Spleen (tissue), 11 donors: ENCODE measurements at regions not wholly inside any gene's neighbourhood (a gene's known extent, or its start where the extent isn't known, plus 50 kb on each side); places are given as distances from the start of the nearest gene placed in this dataset.

Experiments used
- DNase-seq: peaks from one replicate; pipeline ENCODE4 v3.0.0-alpha.2; 2020
- H3K27ac ChIP-seq, 8 donors: fragments of 200-600 bp; sonication (generic) in 7 of 8; 1 replicate in 4 of 8; 2 replicates in 4 of 8; pipeline versions ENCODE4 v1.5.0 to v1.8.0; 2016 to 2021; ENCODE audit warnings: inconsistent platforms in 4 of 8, mild to moderate bottlenecking in 4 of 8, moderate library complexity in 1 of 8
- H3K27me3 ChIP-seq, 7 donors: fragments of 200-600 bp; sonication (generic) in 6 of 7; replicated peaks in 1 of 7; 1 replicate in 4 of 7; 2 replicates in 3 of 7; pipeline versions ENCODE4 v1.5.0 to v1.8.0; 2016 to 2021; ENCODE audit warnings: inconsistent platforms in 3 of 7, mild to moderate bottlenecking in 1 of 7
- H3K36me3 ChIP-seq, 6 donors: fragments of 200-600 bp; sonication (generic) in 5 of 6; 1 replicate in 4 of 6; 2 replicates in 2 of 6; pipeline versions ENCODE4 v1.5.0 to v1.8.0; 2016 to 2021; ENCODE audit warnings: inconsistent platforms in 2 of 6
- H3K4me1 ChIP-seq, 6 donors: fragments of 200-600 bp; sonication (generic) in 5 of 6; 1 replicate in 3 of 6; 2 replicates in 3 of 6; pipeline versions ENCODE4 v1.5.0 to v1.8.0; 2016 to 2021; ENCODE audit warnings: inconsistent platforms in 3 of 6
- H3K4me3 ChIP-seq, 8 donors: fragments of 200-600 bp; sonication (generic) in 7 of 8; 1 replicate in 4 of 8; 2 replicates in 4 of 8; pipeline versions ENCODE4 v1.5.0 to v1.8.0; 2016 to 2021; ENCODE audit warnings: inconsistent platforms in 4 of 8, mild to moderate bottlenecking in 4 of 8, moderate library complexity in 2 of 8
- H3K9me3 ChIP-seq, 8 donors: fragments of 200-600 bp; sonication (generic) in 7 of 8; 1 replicate in 4 of 8; 2 replicates in 4 of 8; pipeline versions ENCODE4 v1.5.0 to v1.8.0; 2016 to 2021; ENCODE audit warnings: inconsistent platforms in 4 of 8
- CTCF ChIP-seq, 11 experiments: fragments of 200-600 bp in 7 of 11; fragments of 450-650 bp in 4 of 11; sonication (generic) in 4 of 11; IDR thresholded peaks in 8 of 11; conservative IDR thresholded peaks in 3 of 11; 1 replicate in 7 of 11; 2 replicates in 4 of 11; pipeline versions ENCODE4 v1.4.0 to v1.8.0; 2016 to 2021; ENCODE audit warnings: antibody characterized with exemption in 11 of 11, inconsistent platforms in 4 of 11, mild to moderate bottlenecking in 1 of 11
- POLR2A ChIP-seq, 3 donors: fragments of 450-650 bp; IDR thresholded peaks; one replicate each; pipeline ENCODE4 v1.5.1; 2017; ENCODE audit warnings: antibody characterized with exemption in 3 of 3, mild to moderate bottlenecking in 1 of 3
- POLR2AphosphoS5 ChIP-seq, 3 donors: sonication (generic); formaldehyde crosslinking; IDR thresholded peaks; one replicate each; pipeline ENCODE4 v1.5.1; 2017; ENCODE audit warnings: antibody characterized with exemption in 3 of 3
- WGBS, 5 donors: extraction: QIAGEN DNeasy Blood & Tissue Kit in 3 of 5; methylation state at CpG; one replicate each; pipeline versions ENCODE4 v1.1.5 to v1.1.7; 2013 to 2018; 5-methylcytosine and 5-hydroxymethylcytosine counted together
- intact Hi-C: fragments of 100-400 bp; cut with DNase I; formaldehyde crosslinking; loops from one replicate; pipeline ENCODE4 v1.15.0; 2023; ENCODE audit warnings: low total_unique reads
- donor health status: healthy with polysubstance abuse.
- donor health status: DM: no; HTN: no; CAD: no; lungs with moderate emphysema.
- donor health status: DM: no; HTN: no; CAD: no.
- donor health status: Bipolar disorder and iron deficiency.
- donor health status: healthy.
- donor health status: DM: no; HTN: no; CAD: no.
- donor health status: DM: yes; HTN: yes; CAD: no.

- intact Hi-C loops: no loop called here
- no peaks in the 10 kb centered on the region for H3K27me3 ChIP-seq
These were observed 77.0 kb upstream of the ZSWIM6 start for GRCh38 chr5:61254969-61255555.

GRCh38 chr5:61256474-61256873 is 75.6 kb upstream of the ZSWIM6 start:
- Histone ChIP-seq H3K4me3 (no peak overlapping the region), H3K27ac (no peak overlapping the region), H3K4me1 (no peaks in the 10 kb centered on the region), H3K9me3 (no peaks in the 10 kb centered on the region), H3K36me3 (no peaks in the 10 kb centered on the region), H3K27me3 (no peaks in the 10 kb centered on the region)
- 39 to 59% (median 54%) methylated on average over 1 of the region's 1 CpG for WGBS, 5 donors
- DNase-seq: no peak
- intact Hi-C loops: no loop called here
- TF ChIP-seq POLR2AphosphoS5 (IDR thresholded peaks at IDR 0.05) (no peak), POLR2A (IDR thresholded peaks at IDR 0.05) (no peak), CTCF (IDR thresholded peaks at IDR 0.05 in 8 of 11, conservative IDR thresholded peaks at IDR 0.05 in 3 of 11) (no peak)

More at GRCh38 chr5:61254969-61255555, 77.0 kb upstream of the ZSWIM6 start:
- H3K4me1 ChIP-seq: no peaks in the 10 kb centered on the region
- DNase-seq: no peak
- H3K9me3 ChIP-seq: peaks cover 0 to under 1% (median 0%) of the 10 kb centered on the region in 8 donors
- no peaks in the 10 kb centered on the region for H3K36me3 ChIP-seq
- TF ChIP-seq CTCF (IDR thresholded peaks at IDR 0.05 in 8 of 11, conservative IDR thresholded peaks at IDR 0.05 in 3 of 11) (no peak), POLR2A (IDR thresholded peaks at IDR 0.05) (no peak), POLR2AphosphoS5 (IDR thresholded peaks at IDR 0.05) (no peak)
- H3K27ac ChIP-seq: no peak overlapping the region
- no peak overlapping the region for H3K4me3 ChIP-seq
- 93 to 100% (median 97%) methylated on average over 3 of the region's 3 CpGs for WGBS, 5 donors

- intact Hi-C loops: no loop called here
- WGBS, 5 donors: 83 to 94% (median 89%) methylated on average over 3 of the region's 3 CpGs
These were observed 74.6 kb upstream of the ZSWIM6 start for GRCh38 chr5:61257421-61257820.

GRCh38 chr5:61261136-61261535 is 70.9 kb upstream of the ZSWIM6 start:
- peaks cover 0 to 22% (median 9%) of the 10 kb centered on the region in 6 donors for H3K4me1 ChIP-seq
- no peaks in the 10 kb centered on the region for H3K9me3 ChIP-seq
- H3K36me3 ChIP-seq: no peaks in the 10 kb centered on the region
- no peak overlapping the region for H3K4me3 ChIP-seq
- intact Hi-C loops: no loop called here
- no peak overlapping the region for H3K27ac ChIP-seq
- no peak for DNase-seq
- TF ChIP-seq CTCF (IDR thresholded peaks at IDR 0.05 in 8 of 11, conservative IDR thresholded peaks at IDR 0.05 in 3 of 11): no peak
- no peaks in the 10 kb centered on the region for H3K27me3 ChIP-seq

More at GRCh38 chr5:61257421-61257820, 74.6 kb upstream of the ZSWIM6 start:
- TF ChIP-seq CTCF (IDR thresholded peaks at IDR 0.05 in 8 of 11, conservative IDR thresholded peaks at IDR 0.05 in 3 of 11) (no peak), POLR2A (IDR thresholded peaks at IDR 0.05) (no peak), POLR2AphosphoS5 (IDR thresholded peaks at IDR 0.05) (no peak)
- Histone ChIP-seq H3K9me3 (no peaks in the 10 kb centered on the region), H3K27ac (no peak overlapping the region), H3K4me1 (peaks cover 0 to 8% (median 0%) of the 10 kb centered on the region in 6 donors), H3K36me3 (no peaks in the 10 kb centered on the region), H3K27me3 (no peaks in the 10 kb centered on the region), H3K4me3 (no peak overlapping the region)
- DNase-seq: no peak
